A673 (cell line): ENCODE measurements at regions not wholly inside any gene's neighbourhood (a gene's known extent, or its start where the extent isn't known, plus 50 kb on each side); places are given as distances from the start of the nearest gene placed in this dataset.

Experiments used
- BruUV-seq: library from RNA; stranded (reverse); fragments of 400-500 nt; replicated peaks from 2 replicates; lab custom pipeline; 2021; lab: Mats Ljungman, UMichigan
- CTCF ChIA-PET: fragments of 300-600 bp; sonication (Branson Sonifier 250); formaldehyde crosslinking; loops from one replicate; lab custom pipeline; 2022; ENCODE audit warnings: antibody characterized with exemption; lab: Charles Lee
- POLR2A ChIA-PET: fragments of 300-600 bp; sonication (Branson Sonifier 250); formaldehyde crosslinking; loops from one replicate; lab custom pipeline; 2022; ENCODE audit warnings: antibody characterized with exemption; ENCODE audit not compliant: low non-redundant PET; lab: Charles Lee
- DNase-seq: peaks from one replicate; pipeline ENCODE4 v3.0.0-alpha.2; 2015; ENCODE audit warnings: low spot score
- H3K27ac ChIP-seq: fragments of 200-600 bp; sonication (generic); 2 replicates; pipeline ENCODE4 v1.5.1; 2016; ENCODE audit warnings: mixed run types, low read depth, mild to moderate bottlenecking, mixed read lengths, antibody characterized with exemption, low read length; ENCODE audit not compliant: poor library complexity, severe bottlenecking
- H3K27me3 ChIP-seq: fragments of 200-600 bp; sonication (generic); replicated peaks from 2 replicates; pipeline ENCODE4 v1.6.1; 2017; ENCODE audit warnings: mixed run types, low read depth, mild to moderate bottlenecking, mixed read lengths, antibody characterized with exemption, low read length; ENCODE audit not compliant: insufficient read depth, poor library complexity
- H3K36me3 ChIP-seq: fragments of 200-600 bp; sonication (generic); 2 replicates; pipeline ENCODE4 v1.6.1; 2016; ENCODE audit warnings: mixed run types, mild to moderate bottlenecking, mixed read lengths, antibody characterized with exemption, low read length; ENCODE audit not compliant: insufficient read depth, poor library complexity, severe bottlenecking
- H3K4me1 ChIP-seq: fragments of 200-600 bp; sonication (generic); 2 replicates; pipeline ENCODE4 v1.6.1; 2017; ENCODE audit warnings: mixed run types, mild to moderate bottlenecking, mixed read lengths, antibody characterized with exemption, low read length; ENCODE audit not compliant: insufficient read depth, poor library complexity, severe bottlenecking
- H3K4me3 ChIP-seq: fragments of 200-600 bp; sonication (generic); 2 replicates; pipeline ENCODE4 v1.5.1; 2016; ENCODE audit warnings: low read depth, mixed run types, mild to moderate bottlenecking, mixed read lengths, low read length; ENCODE audit not compliant: poor library complexity, severe bottlenecking
- H3K9me3 ChIP-seq: fragments of 200-600 bp; sonication (generic); 2 replicates; pipeline ENCODE4 v1.6.1; 2016; ENCODE audit warnings: mixed run types, low read depth, mild to moderate bottlenecking, mixed read lengths, antibody characterized with exemption, low read length; ENCODE audit not compliant: poor library complexity, severe bottlenecking
- CTCF ChIP-seq: fragments of 300-800, 200-600 bp; sonication (generic); conservative IDR thresholded peaks from 2 replicates; pipeline ENCODE4 v1.5.1; 2017; ENCODE audit warnings: low read depth, mild to moderate bottlenecking, antibody characterized with exemption, low read length, moderate library complexity, mixed read lengths
- EZH2 ChIP-seq: fragments of 200-600 bp; sonication (generic); IDR thresholded peaks from 2 replicates; pipeline ENCODE4 v1.6.1; 2017; ENCODE audit warnings: borderline replicate concordance, low read depth, mild to moderate bottlenecking, mixed read lengths, antibody characterized with exemption, low read length; ENCODE audit not compliant: poor library complexity, severe bottlenecking
- intact Hi-C: fragments of 100-400 bp; cut with micrococcal nuclease; formaldehyde crosslinking; loops from one replicate; pipeline ENCODE4 v1.10.0; 2022; ENCODE audit not compliant: unreplicated experiment

- no peak for TF ChIP-seq EZH2
- TF ChIP-seq CTCF = no peak
- ChIA-PET CTCF (no interaction called here), POLR2A (no interaction called here)
- H3K4me1 ChIP-seq = peaks cover 6% of the 10 kb centered on the region
- intact Hi-C loops = no loop called here
- no peaks in the 10 kb centered on the region for H3K36me3 ChIP-seq
- H3K9me3 ChIP-seq = no peaks in the 10 kb centered on the region
- no peaks in the 10 kb centered on the region for H3K27me3 ChIP-seq
- H3K4me3 ChIP-seq = no peak overlapping the region
- no peak overlapping the region for H3K27ac ChIP-seq
- peak; percentile 22 for DNase-seq
- no TSS peak for BruUV-seq
These were observed 273.9 kb downstream of the BCOR start for GRCh38 chrX:39823854-39824253.

GRCh38 chrX:39826813-39827543 lies 270.8 kb downstream of the BCOR start:
- Histone ChIP-seq H3K36me3 (no peaks in the 10 kb centered on the region), H3K9me3 (no peaks in the 10 kb centered on the region), H3K4me3 (no peak overlapping the region), H3K27me3 (no peaks in the 10 kb centered on the region), H3K4me1 (peaks cover 3% of the 10 kb centered on the region), H3K27ac (no peak overlapping the region)
- ChIA-PET POLR2A (no interaction called here), CTCF (no interaction called here)
- intact Hi-C loops = no loop called here
- no peak for DNase-seq
- TF ChIP-seq CTCF (no peak), EZH2 (no peak)
- no TSS peak for BruUV-seq

- intact Hi-C loops = no loop called here
- DNase-seq = peak; percentile 77
- H3K4me3 ChIP-seq = no peak overlapping the region
- POLR2A ChIA-PET = no interaction called here
- no peak overlapping the region for H3K27ac ChIP-seq
- no peaks in the 10 kb centered on the region for H3K36me3 ChIP-seq
- CTCF ChIA-PET = no interaction called here
- H3K9me3 ChIP-seq = no peaks in the 10 kb centered on the region
- TF ChIP-seq CTCF (no peak), EZH2 (no peak)
- no peaks in the 10 kb centered on the region for H3K27me3 ChIP-seq
- peaks cover 3% of the 10 kb centered on the region for H3K4me1 ChIP-seq
- BruUV-seq = no TSS peak
These were observed 269.8 kb downstream of the BCOR start for GRCh38 chrX:39827951-39828350.
